SU-DHL-6 (cell line): ENCODE measurements at regions not wholly inside any gene's neighbourhood (a gene's known extent, or its start where the extent isn't known, plus 50 kb on each side); places are given as distances from the start of the nearest gene placed in this dataset.

Experiments used
- H2AFZ ChIP-seq: fragments of 200-600 bp; sonication (generic); 2 replicates; pipeline ENCODE4 v1.6.1; 2014; ENCODE audit warnings: low read depth, mild to moderate bottlenecking, moderate library complexity, mixed read lengths, antibody characterized with exemption, low read length; ENCODE audit not compliant: severe bottlenecking
- H3F3A ChIP-seq: fragments of 200-600 bp; shearing (Covaris generic); 2 replicates; pipeline ENCODE4 v1.6.0; 2016; ENCODE audit warnings: antibody characterized with exemption, mild to moderate bottlenecking; ENCODE audit not compliant: insufficient read depth
- H3K27ac ChIP-seq: fragments of 200-600 bp; sonication (generic); 2 replicates; pipeline ENCODE4 v1.5.1; 2016; ENCODE audit warnings: low read depth, mild to moderate bottlenecking, low read length, moderate library complexity, mixed read lengths
- H3K27me3 ChIP-seq: fragments of 200-600 bp; sonication (generic), shearing (Covaris generic); 2 replicates; pipeline ENCODE4 v1.6.0; 2014; ENCODE audit warnings: mild to moderate bottlenecking, low read length
- H3K36me3 ChIP-seq: fragments of 200-600 bp; sonication (generic); 2 replicates; pipeline ENCODE4 v1.6.1; 2014; ENCODE audit warnings: mild to moderate bottlenecking, low read length, mixed read lengths
- H3K4me2 ChIP-seq: fragments of 300-600, 200-600 bp; shearing (Covaris generic), sonication (generic); 2 replicates; pipeline ENCODE4 v1.6.0; 2014; ENCODE audit warnings: low read length, low read depth, mild to moderate bottlenecking; ENCODE audit not compliant: poor library complexity, severe bottlenecking
- H3K4me3 ChIP-seq: fragments of 200-600 bp; sonication (generic); 2 replicates; pipeline ENCODE4 v1.5.1; 2014; ENCODE audit warnings: antibody characterized with exemption, low read length, mild to moderate bottlenecking, mixed read lengths; ENCODE audit not compliant: insufficient read depth, poor library complexity, severe bottlenecking
- H3K79me2 ChIP-seq: fragments of 200-600 bp; sonication (generic); 2 replicates; pipeline ENCODE4 v1.6.1; 2014; ENCODE audit warnings: mild to moderate bottlenecking, low read length, moderate library complexity; ENCODE audit not compliant: insufficient read depth
- H3K9ac ChIP-seq: fragments of 200-600 bp; sonication (generic); 2 replicates; pipeline ENCODE4 v1.7.0; 2014; ENCODE audit warnings: mild to moderate bottlenecking, low read length
- H3K9me2 ChIP-seq: fragments of 200-600 bp; sonication (generic); replicated peaks from 2 replicates; pipeline ENCODE4 v1.6.1; 2014; ENCODE audit warnings: low read length; ENCODE audit not compliant: insufficient read depth
- H3K9me3 ChIP-seq: fragments of 200-600 bp; sonication (generic); 2 replicates; pipeline ENCODE4 v1.6.1; 2014; ENCODE audit warnings: low read length, mixed read lengths; ENCODE audit not compliant: insufficient read depth
- H4K20me1 ChIP-seq: fragments of 200-600 bp; sonication (generic); 2 replicates; pipeline ENCODE4 v1.6.1; 2014; ENCODE audit warnings: low read depth, mild to moderate bottlenecking, antibody characterized with exemption, low read length, moderate library complexity, mixed read lengths
- EZH2phosphoT487 ChIP-seq: fragments of 200-600 bp; sonication (generic), shearing (Covaris generic); conservative IDR thresholded peaks from 2 replicates; pipeline ENCODE4 v1.6.1; 2018; ENCODE audit warnings: mild to moderate bottlenecking, antibody characterized with exemption, low read length, moderate library complexity, mixed read lengths
- TF ChIP-seq, protein P1 (sequence below): fragments of 200-600 bp; sonication (generic); IDR thresholded peaks from one replicate; pipeline ENCODE4 v1.5.1; 2017; ENCODE audit warnings: antibody characterized with exemption, mild to moderate bottlenecking, low read length, moderate library complexity; ENCODE audit not compliant: insufficient read depth, poor library complexity, severe bottlenecking

DNA sequence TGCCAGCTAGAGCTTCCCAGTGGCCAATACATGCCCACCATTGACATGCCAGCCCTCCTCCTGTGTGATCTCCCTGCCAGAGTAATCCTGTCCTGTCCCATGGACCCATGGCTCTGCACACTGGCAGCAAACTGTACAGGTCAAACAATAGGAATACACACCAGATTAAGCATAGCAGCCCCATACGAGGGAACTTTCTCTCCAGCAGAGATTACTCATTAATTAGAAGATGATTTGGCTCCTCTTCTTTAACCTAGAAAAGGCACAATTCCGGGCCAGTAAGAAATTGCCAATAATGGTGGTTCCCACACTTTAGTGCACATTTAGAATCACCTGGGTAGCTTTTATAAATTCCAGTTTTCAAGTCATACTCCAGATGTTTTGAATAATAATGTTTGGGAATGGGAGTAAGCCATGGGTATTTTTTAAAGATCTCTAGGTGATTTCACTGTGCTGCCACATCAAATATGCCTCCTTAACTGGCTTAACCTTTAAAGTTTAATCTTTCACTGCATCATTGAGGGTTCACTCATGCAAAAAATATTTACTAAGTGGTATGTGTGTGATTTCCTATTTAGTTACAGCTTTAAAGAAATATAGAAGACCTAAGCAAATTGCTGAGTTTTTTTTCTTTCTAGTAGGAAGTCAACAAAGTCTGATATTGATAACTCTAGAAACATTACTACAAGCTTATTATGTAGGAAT is 277.6 kb upstream of the NWD2 start:
- TF ChIP-seq, protein P1, sequence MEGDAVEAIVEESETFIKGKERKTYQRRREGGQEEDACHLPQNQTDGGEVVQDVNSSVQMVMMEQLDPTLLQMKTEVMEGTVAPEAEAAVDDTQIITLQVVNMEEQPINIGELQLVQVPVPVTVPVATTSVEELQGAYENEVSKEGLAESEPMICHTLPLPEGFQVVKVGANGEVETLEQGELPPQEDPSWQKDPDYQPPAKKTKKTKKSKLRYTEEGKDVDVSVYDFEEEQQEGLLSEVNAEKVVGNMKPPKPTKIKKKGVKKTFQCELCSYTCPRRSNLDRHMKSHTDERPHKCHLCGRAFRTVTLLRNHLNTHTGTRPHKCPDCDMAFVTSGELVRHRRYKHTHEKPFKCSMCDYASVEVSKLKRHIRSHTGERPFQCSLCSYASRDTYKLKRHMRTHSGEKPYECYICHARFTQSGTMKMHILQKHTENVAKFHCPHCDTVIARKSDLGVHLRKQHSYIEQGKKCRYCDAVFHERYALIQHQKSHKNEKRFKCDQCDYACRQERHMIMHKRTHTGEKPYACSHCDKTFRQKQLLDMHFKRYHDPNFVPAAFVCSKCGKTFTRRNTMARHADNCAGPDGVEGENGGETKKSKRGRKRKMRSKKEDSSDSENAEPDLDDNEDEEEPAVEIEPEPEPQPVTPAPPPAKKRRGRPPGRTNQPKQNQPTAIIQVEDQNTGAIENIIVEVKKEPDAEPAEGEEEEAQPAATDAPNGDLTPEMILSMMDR = no peak
- no peak for TF ChIP-seq EZH2phosphoT487
- no peak overlapping the region for H3K9ac ChIP-seq
- H3K79me2 ChIP-seq = no peaks in the 10 kb centered on the region
- no peaks in the 10 kb centered on the region for H3K9me2 ChIP-seq
- H2AFZ ChIP-seq = no peak overlapping the region
- H3K27ac ChIP-seq = no peak overlapping the region
- no peaks in the 10 kb centered on the region for H3K27me3 ChIP-seq
- H3K36me3 ChIP-seq = no peaks in the 10 kb centered on the region
- no peaks in the 10 kb centered on the region for H3F3A ChIP-seq
- H3K4me3 ChIP-seq = no peak overlapping the region
- no peaks in the 10 kb centered on the region for H4K20me1 ChIP-seq
- no peaks in the 10 kb centered on the region for H3K9me3 ChIP-seq
- H3K4me2 ChIP-seq = no peak overlapping the region

DNA sequence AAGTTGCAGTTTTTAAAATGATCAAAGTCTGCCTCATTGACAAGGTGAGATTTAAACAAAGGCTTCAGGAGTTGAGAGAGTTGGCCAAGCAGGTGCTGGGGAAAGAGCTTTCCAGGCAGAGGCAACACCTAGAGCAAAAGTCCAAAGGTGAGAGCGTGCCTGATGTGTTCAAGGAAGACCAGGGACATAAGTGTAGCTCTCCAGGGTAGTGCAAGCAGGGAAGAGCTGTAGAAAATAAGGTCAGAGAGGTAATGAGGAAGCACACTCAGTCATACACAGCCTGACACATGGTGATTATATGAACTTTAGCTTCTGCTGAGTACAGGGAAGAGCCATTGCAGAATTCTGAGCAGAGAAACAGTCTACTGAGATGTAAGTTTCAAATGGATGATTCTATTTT is 265.0 kb upstream of the NWD2 start:
- Histone ChIP-seq H3K79me2 (no peaks in the 10 kb centered on the region), H2AFZ (no peak overlapping the region), H3K9ac (no peak overlapping the region), H3K27ac (no peak overlapping the region), H4K20me1 (no peaks in the 10 kb centered on the region), H3K4me3 (no peak overlapping the region), H3K36me3 (no peaks in the 10 kb centered on the region), H3K9me2 (no peaks in the 10 kb centered on the region), H3K27me3 (no peaks in the 10 kb centered on the region), H3F3A (no peaks in the 10 kb centered on the region), H3K4me2 (no peak overlapping the region), H3K9me3 (no peaks in the 10 kb centered on the region)
- no peak for TF ChIP-seq EZH2phosphoT487

DNA sequence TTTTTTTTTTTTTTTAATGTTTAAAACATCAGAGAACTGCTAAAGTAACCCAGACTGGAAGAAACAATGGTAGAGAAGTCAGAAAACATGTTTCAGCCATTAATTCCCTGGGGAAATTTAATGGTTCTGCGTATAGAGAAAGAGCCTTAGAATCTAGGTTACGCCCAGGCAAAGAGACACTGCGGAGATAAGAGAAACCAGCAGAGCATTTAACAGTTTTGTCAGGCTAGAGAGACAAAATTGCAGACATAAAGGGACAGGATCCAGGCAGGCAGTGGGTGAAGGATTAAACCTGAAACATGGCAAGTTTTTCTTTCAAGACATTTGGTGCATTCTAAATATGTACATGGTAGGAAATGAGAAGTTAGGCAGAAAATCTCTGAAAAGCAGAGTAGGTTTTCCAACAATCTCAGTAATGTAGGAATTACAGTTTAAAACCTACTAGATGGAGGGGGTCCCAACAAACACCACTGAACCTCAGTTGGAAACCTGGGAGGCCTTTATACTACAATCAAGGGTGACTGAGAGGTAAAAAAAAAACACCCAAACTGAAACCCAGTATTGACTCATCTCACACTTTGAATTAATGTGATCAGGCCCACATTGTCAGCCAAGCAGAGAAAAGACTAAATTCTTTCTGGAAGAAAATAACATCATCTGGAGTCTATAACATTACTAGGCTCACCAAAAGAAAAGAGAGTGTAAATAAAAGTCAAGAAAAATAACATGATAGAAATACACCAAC is 254.2 kb upstream of the NWD2 start:
- Histone ChIP-seq H3K36me3 (no peaks in the 10 kb centered on the region), H3K9me2 (no peaks in the 10 kb centered on the region), H2AFZ (no peak overlapping the region), H3K9me3 (no peaks in the 10 kb centered on the region), H3K4me3 (no peak overlapping the region), H3K9ac (no peak overlapping the region), H3K4me2 (no peak overlapping the region), H3K27me3 (no peaks in the 10 kb centered on the region), H3K79me2 (no peaks in the 10 kb centered on the region), H4K20me1 (no peaks in the 10 kb centered on the region), H3F3A (no peaks in the 10 kb centered on the region), H3K27ac (no peak overlapping the region)
- TF ChIP-seq EZH2phosphoT487 = no peak
- TF ChIP-seq, protein P1 = no peak

DNA sequence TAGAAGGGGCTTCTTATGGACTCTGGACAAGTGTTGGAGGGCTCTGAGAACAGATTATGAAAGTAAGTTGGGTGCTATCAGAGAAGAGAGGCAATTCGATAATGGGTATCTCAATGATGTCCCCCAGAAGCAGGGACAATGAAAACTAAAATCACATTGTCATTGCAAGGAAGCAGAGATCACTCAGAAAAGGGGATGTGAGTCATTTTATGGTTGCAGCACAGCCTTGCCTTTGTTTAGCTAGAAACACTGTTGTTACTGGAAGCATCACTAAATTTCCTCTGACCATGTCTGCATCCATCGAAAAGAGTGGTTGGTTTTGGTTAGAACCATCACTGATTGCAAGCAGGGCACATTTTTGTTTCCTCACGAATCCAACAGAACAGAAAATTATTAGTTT is 246.8 kb upstream of the NWD2 start:
- Histone ChIP-seq H2AFZ (no peak overlapping the region), H3K27me3 (no peaks in the 10 kb centered on the region)

More for the DNA sequence above, 246.8 kb upstream of the NWD2 start:
- Histone ChIP-seq H4K20me1 (no peaks in the 10 kb centered on the region), H3F3A (no peaks in the 10 kb centered on the region), H3K27ac (no peak overlapping the region), H3K36me3 (no peaks in the 10 kb centered on the region), H3K9ac (no peak overlapping the region), H3K9me3 (no peaks in the 10 kb centered on the region), H3K9me2 (no peaks in the 10 kb centered on the region), H3K79me2 (no peaks in the 10 kb centered on the region), H3K4me2 (no peak overlapping the region), H3K4me3 (no peak overlapping the region)
- TF ChIP-seq EZH2phosphoT487 = no peak
- TF ChIP-seq, protein P1 = no peak
